Omental fat pad (tissue), 3 donors: ENCODE measurements at regions not wholly inside any gene's neighbourhood (a gene's known extent, or its start where the extent isn't known, plus 50 kb on each side); places are given as distances from the start of the nearest gene placed in this dataset.

ENCODE experiments used
- ATAC-seq: fragments of 150-250 bp; one replicate; pipeline ENCODE4 v1.9.1; 2016; ENCODE audit warnings: mild to moderate bottlenecking, moderate library complexity; ENCODE audit not compliant: low FRiP score
- DNase-seq: peaks from one replicate; pipeline ENCODE4 v3.0.0-alpha.2; 2019; ENCODE audit warnings: low spot score
- CTCF ChIP-seq, 3 donors: fragments of 450-650 bp; IDR thresholded peaks; one replicate each; pipeline ENCODE4 v1.5.1; 2016 to 2017; ENCODE audit warnings: antibody characterized with exemption in 3 of 3, mild to moderate bottlenecking in 3 of 3, moderate library complexity in 2 of 3

- no peak for DNase-seq
- no peak for ATAC-seq
- TF ChIP-seq CTCF (IDR thresholded peaks at IDR 0.05), result no peak
These were observed 92.7 kb upstream of the TMC3 start for GRCh38 chr15:81466741-81467140.

GRCh38 chr15:81454024-81454423, 80.0 kb upstream of the TMC3 start:
- ATAC-seq (no peak), DNase-seq (no peak)
- no peak for TF ChIP-seq CTCF (IDR thresholded peaks at IDR 0.05)

- DNase-seq (no peak), ATAC-seq (no peak)
- TF ChIP-seq CTCF (IDR thresholded peaks at IDR 0.05), result no peak
These were observed 76.7 kb upstream of the TMC3 start for GRCh38 chr15:81450721-81451120.

GRCh38 chr15:81449836-81450474, 75.9 kb upstream of the TMC3 start:
- DNase-seq (no peak), ATAC-seq (no peak)
- TF ChIP-seq CTCF (IDR thresholded peaks at IDR 0.05), result no peak

- no peak for TF ChIP-seq CTCF (IDR thresholded peaks at IDR 0.05)
- DNase-seq (no peak), ATAC-seq (no peak)
These were observed 69.2 kb upstream of the TMC3 start for GRCh38 chr15:81443040-81443820.

GRCh38 chr15:81442454-81442853, 68.4 kb upstream of the TMC3 start:
- DNase-seq (no peak), ATAC-seq (no peak)
- no peak for TF ChIP-seq CTCF (IDR thresholded peaks at IDR 0.05)

GRCh38 chr15:81434851-81435250, 60.8 kb upstream of the TMC3 start:
- no peak for TF ChIP-seq CTCF (IDR thresholded peaks at IDR 0.05)

More at GRCh38 chr15:81434851-81435250, 60.8 kb upstream of the TMC3 start:
- ATAC-seq, result no peak
- no peak for DNase-seq
